ENCODE measurements at regions not wholly inside any gene's neighbourhood (a gene's known extent, or its start where the extent isn't known, plus 50 kb on each side); places are given as distances from the start of the nearest gene placed in this dataset.

DNA sequence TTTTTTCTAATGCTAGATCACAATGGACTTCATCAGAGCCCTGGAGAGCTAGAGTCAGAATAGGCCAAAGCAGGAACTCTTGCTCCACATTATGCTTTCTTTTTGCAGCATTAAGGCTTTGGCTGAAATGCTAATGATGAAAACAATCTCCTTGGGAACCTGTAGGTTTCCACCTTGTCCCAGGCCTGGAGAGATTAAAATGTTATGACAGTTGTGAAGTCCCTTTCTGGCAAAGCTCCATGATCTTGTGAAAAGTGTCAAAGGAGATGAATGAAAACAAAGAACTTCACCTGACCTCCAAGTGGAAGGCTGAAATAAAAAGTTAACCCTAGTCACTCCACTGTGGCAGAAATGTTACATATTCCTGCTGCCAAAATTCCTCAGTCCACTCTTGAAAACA, 64.0 kb upstream of the LRRC1 start:
- TF ChIP-seq, protein P1, sequence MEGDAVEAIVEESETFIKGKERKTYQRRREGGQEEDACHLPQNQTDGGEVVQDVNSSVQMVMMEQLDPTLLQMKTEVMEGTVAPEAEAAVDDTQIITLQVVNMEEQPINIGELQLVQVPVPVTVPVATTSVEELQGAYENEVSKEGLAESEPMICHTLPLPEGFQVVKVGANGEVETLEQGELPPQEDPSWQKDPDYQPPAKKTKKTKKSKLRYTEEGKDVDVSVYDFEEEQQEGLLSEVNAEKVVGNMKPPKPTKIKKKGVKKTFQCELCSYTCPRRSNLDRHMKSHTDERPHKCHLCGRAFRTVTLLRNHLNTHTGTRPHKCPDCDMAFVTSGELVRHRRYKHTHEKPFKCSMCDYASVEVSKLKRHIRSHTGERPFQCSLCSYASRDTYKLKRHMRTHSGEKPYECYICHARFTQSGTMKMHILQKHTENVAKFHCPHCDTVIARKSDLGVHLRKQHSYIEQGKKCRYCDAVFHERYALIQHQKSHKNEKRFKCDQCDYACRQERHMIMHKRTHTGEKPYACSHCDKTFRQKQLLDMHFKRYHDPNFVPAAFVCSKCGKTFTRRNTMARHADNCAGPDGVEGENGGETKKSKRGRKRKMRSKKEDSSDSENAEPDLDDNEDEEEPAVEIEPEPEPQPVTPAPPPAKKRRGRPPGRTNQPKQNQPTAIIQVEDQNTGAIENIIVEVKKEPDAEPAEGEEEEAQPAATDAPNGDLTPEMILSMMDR (conservative IDR thresholded peaks at IDR 0.05; ENCODE audit: low read length): no peak
- no peak for TF ChIP-seq EZH2phosphoT487 (IDR thresholded peaks at IDR 0.05; ENCODE audit: borderline replicate concordance, low read depth, low read length)

Measured in OCI-LY7 (cell line).